OCI-LY1 (cell line): ENCODE measurements at regions not wholly inside any gene's neighbourhood (a gene's known extent, or its start where the extent isn't known, plus 50 kb on each side); places are given as distances from the start of the nearest gene placed in this dataset.

Source experiments
- CTCF ChIP-seq: fragments of 200-600 bp; sonication (generic), shearing (Covaris generic); IDR thresholded peaks from 2 replicates; pipeline ENCODE4 v1.5.1; 2017; ENCODE audit warnings: mild to moderate bottlenecking, antibody characterized with exemption, low read length, moderate library complexity, mixed read lengths
- EZH2 ChIP-seq: fragments of 200-600 bp; sonication (generic), shearing (Covaris generic); IDR thresholded peaks from 2 replicates; pipeline ENCODE4 v1.8.0; 2017; ENCODE audit warnings: borderline replicate concordance, mixed run types, mild to moderate bottlenecking, antibody characterized with exemption, low read length, moderate library complexity, mixed read lengths

- TF ChIP-seq CTCF (no peak), EZH2 (no peak)
Measured at GRCh38 chr3:72120039-72120438, 335.1 kb upstream of the PROK2 start.
